GM19238 (cell line): ENCODE measurements at regions not wholly inside any gene's neighbourhood (a gene's known extent, or its start where the extent isn't known, plus 50 kb on each side); places are given as distances from the start of the nearest gene placed in this dataset.
"Not testable (repeated sequence)": the region's sequence is repeated elsewhere in the genome, so short reads cannot be mapped to it uniquely, and the experiment has no call there.

ENCODE experiments used
- DNase-seq: peaks from one replicate; pipeline ENCODE4 v3.0.0; 2011; ENCODE audit warnings: low spot score; ENCODE audit not compliant: insufficient read length

GRCh38 chr5:143588121-143588520 is 184.6 kb upstream of the NR3C1 start:
- not testable (repeated sequence) for DNase-seq

- DNase-seq: no peak
Measured at GRCh38 chr5:143586781-143587362, 183.4 kb upstream of the NR3C1 start.

- DNase-seq: no peak
Measured at GRCh38 chr5:143585970-143586369, 182.5 kb upstream of the NR3C1 start.

- DNase-seq: no peak
Measured at GRCh38 chr5:143583409-143583808, 179.9 kb upstream of the NR3C1 start.

- no peak for DNase-seq
Measured at GRCh38 chr5:143582869-143583268, 179.4 kb upstream of the NR3C1 start.

GRCh38 chr5:143582176-143582575 is 178.7 kb upstream of the NR3C1 start:
- no peak for DNase-seq

GRCh38 chr5:143581649-143582048 is 178.2 kb upstream of the NR3C1 start:
- no peak for DNase-seq

- no peak for DNase-seq
Measured at GRCh38 chr5:143581147-143581546, 177.7 kb upstream of the NR3C1 start.

GRCh38 chr5:143576711-143577484 is 173.4 kb upstream of the NR3C1 start:
- no peak for DNase-seq

- DNase-seq: no peak
Measured at GRCh38 chr5:143575286-143575685, 171.8 kb upstream of the NR3C1 start.

- DNase-seq: no peak
Measured at GRCh38 chr5:143574236-143574635, 170.8 kb upstream of the NR3C1 start.

GRCh38 chr5:143573568-143574170 is 170.2 kb upstream of the NR3C1 start:
- no peak for DNase-seq

- DNase-seq: no peak
Measured at GRCh38 chr5:143572671-143573070, 169.2 kb upstream of the NR3C1 start.

GRCh38 chr5:143571642-143572624 is 168.4 kb upstream of the NR3C1 start:
- DNase-seq: no peak

GRCh38 chr5:143570989-143571388 is 167.5 kb upstream of the NR3C1 start:
- DNase-seq: no peak

GRCh38 chr5:143569722-143570567 is 166.5 kb upstream of the NR3C1 start:
- no peak for DNase-seq

GRCh38 chr5:143569213-143569701 is 165.8 kb upstream of the NR3C1 start:
- DNase-seq: no peak

- DNase-seq: no peak
Measured at GRCh38 chr5:143567583-143568504, 164.4 kb upstream of the NR3C1 start.

- no peak for DNase-seq
Measured at GRCh38 chr5:143566139-143566538, 162.7 kb upstream of the NR3C1 start.
